ENCODE measurements at regions not wholly inside any gene's neighbourhood (a gene's known extent, or its start where the extent isn't known, plus 50 kb on each side); places are given as distances from the start of the nearest gene placed in this dataset.

GRCh38 chr12:46453428-46453827 lies 80.9 kb upstream of the SLC38A2 start:
- H3K4me2 ChIP-seq (ENCODE audit: low read length): no peak overlapping the region
- H3K4me1 ChIP-seq (ENCODE audit: insufficient read depth, low read length, severe bottlenecking): no peaks in the 10 kb centered on the region
- H3K9me3 ChIP-seq (ENCODE audit: low read length): no peaks in the 10 kb centered on the region

GRCh38 chr12:46452776-46453175 lies 80.2 kb upstream of the SLC38A2 start:
- H3K9me3 ChIP-seq (ENCODE audit: low read length): no peaks in the 10 kb centered on the region
- H3K36me3 ChIP-seq (ENCODE audit: insufficient read depth, low read length): no peaks in the 10 kb centered on the region
- no peak overlapping the region for H3K4me3 ChIP-seq (ENCODE audit: low read depth, low read length, poor library complexity, severe bottlenecking)
- no peaks in the 10 kb centered on the region for H3F3A ChIP-seq (ENCODE audit: insufficient read depth, low read length)
- H3K27me3 ChIP-seq (ENCODE audit: insufficient read depth, low read length): 0 out of 2 replicates have a peak, but pooled peaks cover 3% of the 10 kb centered on the region
- no peak overlapping the region for H2AFZ ChIP-seq (ENCODE audit: low read length)
- no peaks in the 10 kb centered on the region for H3K79me2 ChIP-seq (ENCODE audit: insufficient read depth, low read length)
- TF ChIP-seq EZH2 (IDR thresholded peaks at IDR 0.05; ENCODE audit: borderline replicate concordance, low read length): no peak
- TF ChIP-seq CTCF (IDR thresholded peaks at IDR 0.05; ENCODE audit: low read length): no peak
- no peaks in the 10 kb centered on the region for H3K9me2 ChIP-seq (ENCODE audit: low read depth, low read length)
- no peaks in the 10 kb centered on the region for H3K4me1 ChIP-seq (ENCODE audit: insufficient read depth, low read length, severe bottlenecking)
- H4K20me1 ChIP-seq (ENCODE audit: insufficient read depth, low read length): no peaks in the 10 kb centered on the region
- no peak overlapping the region for H3K9ac ChIP-seq (ENCODE audit: low read length)
- no peak overlapping the region for H3K4me2 ChIP-seq (ENCODE audit: low read length)
- no peak overlapping the region for H3K27ac ChIP-seq (ENCODE audit: low read depth, low read length, poor library complexity, severe bottlenecking)

More at GRCh38 chr12:46453428-46453827, 80.9 kb upstream of the SLC38A2 start:
- Histone ChIP-seq H4K20me1 (ENCODE audit: insufficient read depth, low read length) (no peaks in the 10 kb centered on the region), H3K9me2 (ENCODE audit: low read depth, low read length) (no peaks in the 10 kb centered on the region), H3K4me3 (ENCODE audit: low read depth, low read length, poor library complexity, severe bottlenecking) (no peak overlapping the region), H3K9ac (ENCODE audit: low read length) (no peak overlapping the region), H3K79me2 (ENCODE audit: insufficient read depth, low read length) (no peaks in the 10 kb centered on the region), H3K36me3 (ENCODE audit: insufficient read depth, low read length) (no peaks in the 10 kb centered on the region), H3K27me3 (ENCODE audit: insufficient read depth, low read length) (0 out of 2 replicates have a peak, but pooled peaks cover 3% of the 10 kb centered on the region), H2AFZ (ENCODE audit: low read length) (no peak overlapping the region), H3F3A (ENCODE audit: insufficient read depth, low read length) (no peaks in the 10 kb centered on the region), H3K27ac (ENCODE audit: low read depth, low read length, poor library complexity, severe bottlenecking) (no peak overlapping the region)
- TF ChIP-seq EZH2 (IDR thresholded peaks at IDR 0.05; ENCODE audit: borderline replicate concordance, low read length) (no peak), CTCF (IDR thresholded peaks at IDR 0.05; ENCODE audit: low read length) (no peak)

- no peaks in the 10 kb centered on the region for H3K79me2 ChIP-seq (ENCODE audit: insufficient read depth, low read length)
- H3K4me1 ChIP-seq (ENCODE audit: insufficient read depth, low read length, severe bottlenecking): no peaks in the 10 kb centered on the region
- H3K27ac ChIP-seq (ENCODE audit: low read depth, low read length, poor library complexity, severe bottlenecking): no peak overlapping the region
- no peaks in the 10 kb centered on the region for H3F3A ChIP-seq (ENCODE audit: insufficient read depth, low read length)
- H3K4me3 ChIP-seq (ENCODE audit: low read depth, low read length, poor library complexity, severe bottlenecking): no peak overlapping the region
- no peaks in the 10 kb centered on the region for H3K9me3 ChIP-seq (ENCODE audit: low read length)
- H3K4me2 ChIP-seq (ENCODE audit: low read length): no peak overlapping the region
- no peaks in the 10 kb centered on the region for H4K20me1 ChIP-seq (ENCODE audit: insufficient read depth, low read length)
- no peak overlapping the region for H3K9ac ChIP-seq (ENCODE audit: low read length)
- H3K36me3 ChIP-seq (ENCODE audit: insufficient read depth, low read length): no peaks in the 10 kb centered on the region
- H3K9me2 ChIP-seq (ENCODE audit: low read depth, low read length): no peaks in the 10 kb centered on the region
- TF ChIP-seq EZH2 (IDR thresholded peaks at IDR 0.05; ENCODE audit: borderline replicate concordance, low read length) (no peak), CTCF (IDR thresholded peaks at IDR 0.05; ENCODE audit: low read length) (no peak)
- H3K27me3 ChIP-seq (ENCODE audit: insufficient read depth, low read length): 0 out of 2 replicates have a peak, but pooled peaks cover 3% of the 10 kb centered on the region
- no peak overlapping the region for H2AFZ ChIP-seq (ENCODE audit: low read length)
Measured at GRCh38 chr12:46452061-46452615, 79.6 kb upstream of the SLC38A2 start.
